HEK293 (cell line): ENCODE measurements at regions not wholly inside any gene's neighbourhood (a gene's known extent, or its start where the extent isn't known, plus 50 kb on each side); places are given as distances from the start of the nearest gene placed in this dataset.

Experiments
- HOXA7 ChIP-seq: sonication (generic); formaldehyde crosslinking; IDR thresholded peaks from 2 replicates; pipeline ENCODE4 v1.8.1; 2022; ENCODE audit warnings: missing genetic modification reagents, borderline replicate concordance
- IKZF3 ChIP-seq: fragments of 450-650 bp; IDR thresholded peaks from 2 replicates; pipeline ENCODE4 v1.5.0; 2018; ENCODE audit warnings: missing biosample characterization, mild to moderate bottlenecking, missing genetic modification characterization, moderate library complexity
- KLF9 ChIP-seq: fragments of 450-650 bp; formaldehyde crosslinking; IDR thresholded peaks from 2 replicates; pipeline ENCODE4 v1.5.1; 2016; ENCODE audit warnings: missing biosample characterization, missing genetic modification characterization, low read depth
- MEIS1 ChIP-seq: sonication (generic); formaldehyde crosslinking; IDR thresholded peaks from 2 replicates; pipeline ENCODE4 v1.8.1; 2022; ENCODE audit warnings: missing genetic modification reagents, mild to moderate bottlenecking, borderline replicate concordance
- OVOL3 ChIP-seq: fragments of 450-650 bp; formaldehyde crosslinking; IDR thresholded peaks from 2 replicates; pipeline ENCODE4 v1.5.1; 2016; ENCODE audit warnings: missing biosample characterization, missing genetic modification characterization
- PRDM4 ChIP-seq: fragments of 450-650 bp; formaldehyde crosslinking; IDR thresholded peaks from 2 replicates; pipeline ENCODE4 v1.5.1; 2017; ENCODE audit warnings: missing biosample characterization, missing genetic modification characterization
- RBAK ChIP-seq: fragments of 450-650 bp; formaldehyde crosslinking; IDR thresholded peaks from 2 replicates; pipeline ENCODE4 v1.5.1; 2016; ENCODE audit warnings: missing biosample characterization, missing genetic modification characterization
- SETDB1 ChIP-seq: IDR thresholded peaks from one replicate; pipeline ENCODE4 v1.6.1; 2017; ENCODE audit warnings: mild to moderate bottlenecking, low read length, moderate library complexity, mixed read lengths; ENCODE audit not compliant: insufficient read length
- SP3 ChIP-seq: fragments of 450-650 bp; formaldehyde crosslinking; IDR thresholded peaks from 2 replicates; pipeline ENCODE4 v1.5.1; 2016; ENCODE audit warnings: missing biosample characterization, missing genetic modification characterization
- TRIM28 ChIP-seq: IDR thresholded peaks from 2 replicates; pipeline ENCODE4 v1.6.1; 2011; ENCODE audit warnings: low read length, control low read depth, borderline replicate concordance
- ZBTB44 ChIP-seq: fragments of 450-650 bp; IDR thresholded peaks from 2 replicates; pipeline ENCODE4 v1.5.1; 2018; ENCODE audit warnings: missing biosample characterization, mild to moderate bottlenecking, missing genetic modification characterization
- ZBTB7A ChIP-seq: fragments of 450-650 bp; formaldehyde crosslinking; IDR thresholded peaks from 2 replicates; pipeline ENCODE4 v1.5.1; 2016; ENCODE audit warnings: low read depth, missing biosample characterization, missing genetic modification characterization
- ZEB2 ChIP-seq: fragments of 450-650 bp; formaldehyde crosslinking; IDR thresholded peaks from 2 replicates; pipeline ENCODE4 v1.5.1; 2016; ENCODE audit warnings: missing biosample characterization, missing genetic modification characterization
- ZFP37 ChIP-seq: fragments of 450-650 bp; formaldehyde crosslinking; IDR thresholded peaks from 2 replicates; pipeline ENCODE4 v1.5.1; 2016; ENCODE audit warnings: missing biosample characterization, missing genetic modification characterization
- ZNF10 ChIP-seq: fragments of 450-650 bp; formaldehyde crosslinking; IDR thresholded peaks from 2 replicates; pipeline ENCODE4 v1.5.1; 2017; ENCODE audit warnings: missing biosample characterization, missing genetic modification characterization
- ZNF121 ChIP-seq: fragments of 450-650 bp; formaldehyde crosslinking; IDR thresholded peaks from 2 replicates; pipeline ENCODE4 v1.5.1; 2016; ENCODE audit warnings: missing biosample characterization, missing genetic modification characterization
- ZNF140 ChIP-seq: fragments of 450-650 bp; formaldehyde crosslinking; IDR thresholded peaks from 2 replicates; pipeline ENCODE4 v1.5.1; 2016; ENCODE audit warnings: missing biosample characterization, missing genetic modification characterization
- ZNF146 ChIP-seq: fragments of 450-650 bp; formaldehyde crosslinking; IDR thresholded peaks from 2 replicates; pipeline ENCODE4 v1.5.1; 2016; ENCODE audit warnings: missing biosample characterization, missing genetic modification characterization
- ZNF184 ChIP-seq: fragments of 450-650 bp; IDR thresholded peaks from 2 replicates; pipeline ENCODE4 v1.5.1; 2018; ENCODE audit warnings: missing biosample characterization, mild to moderate bottlenecking, missing genetic modification characterization
- ZNF214 ChIP-seq: fragments of 450-650 bp; formaldehyde crosslinking; IDR thresholded peaks from 2 replicates; pipeline ENCODE4 v1.5.1; 2017; ENCODE audit warnings: missing biosample characterization, mild to moderate bottlenecking, missing genetic modification characterization, borderline replicate concordance
- ZNF223 ChIP-seq: fragments of 450-650 bp; formaldehyde crosslinking; IDR thresholded peaks from 2 replicates; pipeline ENCODE4 v1.5.1; 2016; ENCODE audit warnings: missing biosample characterization, missing genetic modification characterization
- ZNF26 ChIP-seq: fragments of 450-650 bp; formaldehyde crosslinking; IDR thresholded peaks from 2 replicates; pipeline ENCODE4 v1.5.1; 2016; ENCODE audit warnings: missing biosample characterization, missing genetic modification characterization
- ZNF266 ChIP-seq: fragments of 450-650 bp; formaldehyde crosslinking; IDR thresholded peaks from 2 replicates; pipeline ENCODE4 v1.5.1; 2016; ENCODE audit warnings: missing biosample characterization, missing genetic modification characterization, low read depth
- ZNF311 ChIP-seq: fragments of 450-650 bp; formaldehyde crosslinking; IDR thresholded peaks from 2 replicates; pipeline ENCODE4 v1.5.1; 2017; ENCODE audit warnings: missing biosample characterization, missing genetic modification characterization, borderline replicate concordance
- ZNF391 ChIP-seq: fragments of 450-650 bp; formaldehyde crosslinking; IDR thresholded peaks from 2 replicates; pipeline ENCODE4 v1.5.1; 2016; ENCODE audit warnings: low read depth, missing biosample characterization, missing genetic modification characterization, borderline replicate concordance
- ZNF404 ChIP-seq: fragments of 450-650 bp; formaldehyde crosslinking; IDR thresholded peaks from 2 replicates; pipeline ENCODE4 v1.5.1; 2017; ENCODE audit warnings: missing biosample characterization, missing genetic modification characterization
- ZNF416 ChIP-seq: fragments of 450-650 bp; formaldehyde crosslinking; IDR thresholded peaks from 2 replicates; pipeline ENCODE4 v1.5.1; 2016; ENCODE audit warnings: missing biosample characterization, missing genetic modification characterization
- ZNF488 ChIP-seq: fragments of 450-650 bp; formaldehyde crosslinking; IDR thresholded peaks from 2 replicates; pipeline ENCODE4 v1.5.1; 2016; ENCODE audit warnings: missing biosample characterization, missing genetic modification characterization
- ZNF549 ChIP-seq: fragments of 450-650 bp; IDR thresholded peaks from 2 replicates; pipeline ENCODE4 v1.5.1; 2018; ENCODE audit warnings: missing biosample characterization, missing genetic modification characterization, mild to moderate bottlenecking, inconsistent platforms, moderate library complexity
- ZNF558 ChIP-seq: fragments of 450-650 bp; formaldehyde crosslinking; IDR thresholded peaks from 2 replicates; pipeline ENCODE4 v1.5.1; 2016; ENCODE audit warnings: missing biosample characterization, missing genetic modification characterization
- ZNF561 ChIP-seq: fragments of 450-650 bp; IDR thresholded peaks from 2 replicates; pipeline ENCODE4 v1.5.1; 2018; ENCODE audit warnings: missing biosample characterization, missing genetic modification characterization, borderline replicate concordance
- ZNF629 ChIP-seq: fragments of 450-650 bp; formaldehyde crosslinking; IDR thresholded peaks from 2 replicates; pipeline ENCODE4 v1.5.1; 2017; ENCODE audit warnings: missing biosample characterization, missing genetic modification characterization
- ZNF664 ChIP-seq: fragments of 450-650 bp; formaldehyde crosslinking; IDR thresholded peaks from 2 replicates; pipeline ENCODE4 v1.5.1; 2016; ENCODE audit warnings: missing biosample characterization, missing genetic modification characterization
- ZNF692 ChIP-seq: fragments of 450-650 bp; formaldehyde crosslinking; IDR thresholded peaks from 2 replicates; pipeline ENCODE4 v1.5.1; 2016; ENCODE audit warnings: missing biosample characterization, missing genetic modification characterization
- ZNF707 ChIP-seq: fragments of 450-650 bp; formaldehyde crosslinking; IDR thresholded peaks from 2 replicates; pipeline ENCODE4 v1.5.1; 2016; ENCODE audit warnings: missing biosample characterization, missing genetic modification characterization
- ZNF768 ChIP-seq: fragments of 450-650 bp; formaldehyde crosslinking; IDR thresholded peaks from 2 replicates; pipeline ENCODE4 v1.5.1; 2018; ENCODE audit warnings: missing biosample characterization, mild to moderate bottlenecking, missing genetic modification characterization

GRCh38 chr6:138037009-138037504 is 70.2 kb downstream of the PERP start (continued):
- 0 out of 2 replicates have a peak, but pooled peaks have one; percentile 44 for TF ChIP-seq ZBTB44
- peak; percentile 92 for TF ChIP-seq ZNF629 (tag by site-specific recombination)
- TF ChIP-seq ZNF121 = no peak
- TF ChIP-seq ZNF488 (tag by site-specific recombination) = no peak
- TF ChIP-seq ZNF391 = peak; percentile 75; the same call in 1 of the 2 replicates
- no peak for TF ChIP-seq ZNF416
- no peak for TF ChIP-seq MEIS1 (CRISPR knock-in tag)
- no peak for TF ChIP-seq OVOL3 (tag by site-specific recombination)
- TF ChIP-seq ZNF214 (tag by site-specific recombination) = no peak
- TF ChIP-seq PRDM4 (tag by site-specific recombination) = no peak
- TF ChIP-seq ZNF223 (tag by site-specific recombination) = no peak
- no peak for TF ChIP-seq ZNF404 (tag by site-specific recombination)
- TF ChIP-seq KLF9 (tag by site-specific recombination) = no peak
- TF ChIP-seq ZNF184 (tag by site-specific recombination) = peak; percentile 77; the same call in 1 of the 2 replicates
- no peak for TF ChIP-seq ZNF10 (tag by site-specific recombination)
- TF ChIP-seq ZEB2 (tag by site-specific recombination) = peak; percentile 86
- no peak for TF ChIP-seq ZNF549 (tag by site-specific recombination)
- no peak for TF ChIP-seq ZNF311
- TF ChIP-seq TRIM28 = peak; percentile 92
- TF ChIP-seq SP3 = no peak; the same call in 1 of the 2 replicates
- TF ChIP-seq SETDB1 = no peak
- TF ChIP-seq ZBTB7A (tag by site-specific recombination) = no peak
- TF ChIP-seq IKZF3 (tag by site-specific recombination) = peak; percentile 51
- TF ChIP-seq ZNF266 (tag by site-specific recombination) = no peak
- no peak for TF ChIP-seq ZNF768 (tag by site-specific recombination)
- peak; percentile 30; the same call in 1 of the 2 replicates for TF ChIP-seq ZNF692 (tag by site-specific recombination)
- TF ChIP-seq ZFP37 (tag by site-specific recombination) = no peak
- no peak for TF ChIP-seq ZNF558 (tag by site-specific recombination)
- TF ChIP-seq ZNF26 (tag by site-specific recombination) = no peak
- TF ChIP-seq ZNF146 (tag by site-specific recombination) = no peak
- 0 out of 2 replicates have a peak, but pooled peaks have one; percentile 39 for TF ChIP-seq ZNF664 (tag by site-specific recombination)
- TF ChIP-seq RBAK (tag by site-specific recombination) = no peak
- TF ChIP-seq ZNF561 (tag by site-specific recombination) = no peak
- no peak for TF ChIP-seq HOXA7 (CRISPR knock-in tag)
- TF ChIP-seq ZNF707 = no peak
- no peak for TF ChIP-seq ZNF140 (tag by site-specific recombination)
